ENCODE measurements at regions not wholly inside any gene's neighbourhood (a gene's known extent, or its start where the extent isn't known, plus 50 kb on each side); places are given as distances from the start of the nearest gene placed in this dataset.

GRCh38 chr5:155353231-155353630 is 339.7 kb downstream of the KIF4B start:
- intact Hi-C loops (cut with DNase I): no loop called here
- DNase-seq (ENCODE audit: low spot score): no peak

DNA sequence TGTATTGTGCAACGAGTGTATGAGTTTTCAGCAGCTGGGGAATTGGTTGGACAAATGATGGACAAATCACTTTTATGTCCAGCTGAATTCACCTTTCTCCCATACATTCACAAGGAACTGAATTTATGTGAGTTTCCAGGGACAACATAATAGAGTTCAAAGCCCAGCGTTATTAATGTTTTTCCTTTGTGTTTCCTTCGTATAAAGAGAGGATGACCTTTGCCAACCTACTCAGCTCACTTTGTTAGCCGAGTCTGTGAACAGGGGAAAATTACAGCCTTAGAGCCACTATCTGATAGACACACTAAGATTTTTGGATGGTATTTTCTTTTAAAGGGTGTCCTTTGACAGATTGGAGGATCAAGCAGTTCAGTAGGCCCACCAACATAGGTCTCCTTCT is 352.5 kb downstream of the KIF4B start:
- DNase-seq (ENCODE audit: low spot score): no peak
- intact Hi-C loops (cut with DNase I): no loop called here

DNA sequence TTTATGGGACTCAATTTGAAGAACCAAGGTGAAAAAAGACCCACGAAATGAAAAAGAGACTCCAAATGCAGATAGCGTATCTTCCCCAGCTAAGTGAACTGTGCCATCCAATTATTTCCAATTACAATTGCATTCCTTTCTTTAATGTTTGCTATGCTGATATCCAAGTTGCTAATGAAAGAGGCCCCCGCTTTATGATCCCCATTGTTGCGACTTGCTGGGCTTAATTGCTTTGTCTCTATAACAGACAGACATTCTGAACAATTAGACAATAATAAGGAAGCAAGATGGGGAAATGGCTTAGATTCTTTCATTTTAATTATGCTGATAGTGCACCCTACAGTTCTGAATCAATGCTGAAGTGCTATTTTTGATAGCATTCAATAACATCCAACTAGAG is 354.3 kb downstream of the KIF4B start:
- intact Hi-C loops (cut with DNase I): no loop called here
- DNase-seq (ENCODE audit: low spot score): no peak

- no peak for DNase-seq (ENCODE audit: low spot score)
- intact Hi-C loops (cut with DNase I): no loop called here
These were observed 354.9 kb downstream of the KIF4B start for GRCh38 chr5:155368490-155368889.

GRCh38 chr5:155380480-155380879 is 366.9 kb downstream of the KIF4B start:
- no peak for DNase-seq (ENCODE audit: low spot score)
- intact Hi-C loops (cut with DNase I): no loop called here

DNA sequence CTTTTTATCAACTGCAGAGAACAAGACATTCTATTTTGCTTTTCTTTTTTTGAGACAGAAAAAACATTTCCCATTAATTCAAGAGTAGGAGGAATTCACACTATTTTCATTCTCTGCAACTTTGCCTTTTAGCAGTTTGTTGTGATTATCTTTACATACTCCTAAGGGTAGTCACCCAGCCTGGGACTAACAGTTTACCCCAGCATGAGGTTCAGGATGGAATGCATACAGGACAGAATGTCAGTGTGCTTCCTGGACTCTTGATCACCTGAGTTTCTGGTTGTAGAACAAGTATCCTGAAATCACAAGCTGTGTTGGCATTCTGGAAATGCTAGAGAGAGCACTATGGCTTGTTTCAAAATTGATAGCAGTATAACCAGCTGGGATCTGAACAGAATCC is 368.1 kb downstream of the KIF4B start:
- no peak for DNase-seq (ENCODE audit: low spot score)
- intact Hi-C loops (cut with DNase I): no loop called here

DNA sequence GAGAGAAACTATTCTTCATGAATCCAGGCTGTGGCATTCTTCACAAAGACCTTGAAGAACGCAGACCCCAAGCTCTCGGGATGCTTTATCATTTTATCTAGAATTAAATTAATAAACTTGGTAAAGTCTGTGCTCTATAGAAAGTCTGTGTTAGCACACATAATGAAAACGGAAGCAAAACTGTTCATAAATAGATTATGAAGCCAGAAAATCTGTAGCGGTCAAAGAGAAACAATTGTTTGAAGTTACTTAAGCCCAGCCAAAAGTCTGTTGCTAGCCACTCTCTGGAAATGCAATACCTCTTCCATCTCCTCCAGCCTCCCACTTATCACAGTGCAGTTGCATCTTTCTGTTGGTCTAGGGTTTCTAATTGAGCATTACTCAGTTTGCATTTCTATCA is 375.9 kb downstream of the KIF4B start:
- DNase-seq (ENCODE audit: low spot score): no peak
- intact Hi-C loops (cut with DNase I): no loop called here

- intact Hi-C loops (cut with DNase I): no loop called here
- no peak for DNase-seq (ENCODE audit: low spot score)
These were observed 381.2 kb downstream of the KIF4B start for GRCh38 chr5:155394727-155395126.

- DNase-seq (ENCODE audit: low spot score): no peak
- intact Hi-C loops (cut with DNase I): no loop called here
These were observed 389.5 kb downstream of the KIF4B start for GRCh38 chr5:155402927-155403640.

DNA sequence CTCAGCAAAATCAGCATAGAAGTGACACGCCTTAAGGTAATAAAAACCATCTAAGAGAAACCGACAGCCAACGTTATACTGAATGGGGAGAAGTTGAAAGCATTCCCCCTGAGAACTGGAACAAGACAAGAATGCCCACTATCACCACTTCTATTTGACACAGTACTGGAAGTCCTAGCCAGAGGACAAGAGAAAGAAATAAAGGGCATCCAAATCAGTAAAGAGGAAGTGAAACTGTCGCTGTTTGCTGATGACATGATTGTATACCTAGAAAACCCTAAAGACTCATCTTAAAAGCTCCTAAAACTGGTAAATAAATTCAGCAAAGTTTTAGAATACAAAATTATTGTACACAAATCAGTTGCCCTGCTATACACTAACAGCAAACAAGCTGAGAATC is 393.3 kb downstream of the KIF4B start:
- intact Hi-C loops (cut with DNase I): no loop called here
- DNase-seq (ENCODE audit: low spot score): no peak

DNA sequence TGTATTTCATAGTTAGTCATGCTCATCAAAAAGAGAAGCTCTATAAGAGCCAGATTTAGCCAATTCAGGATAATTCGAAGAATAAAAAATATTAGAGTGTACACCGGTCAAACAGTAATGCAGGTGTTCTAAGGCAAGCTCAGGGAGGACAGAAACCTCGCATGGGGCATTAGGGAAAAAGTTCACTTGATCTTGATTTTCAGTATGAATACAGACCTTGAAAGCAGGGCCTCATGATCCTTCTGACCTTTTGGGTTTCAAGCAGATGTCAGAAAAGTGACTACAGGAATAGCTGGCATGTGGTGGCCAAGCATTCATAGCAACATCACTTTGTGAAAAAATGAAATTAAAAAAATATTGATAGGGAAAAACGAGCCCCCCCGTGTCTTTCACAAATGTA is 394.9 kb downstream of the KIF4B start:
- intact Hi-C loops (cut with DNase I): no loop called here
- DNase-seq (ENCODE audit: low spot score): no peak

GRCh38 chr5:155416765-155417164 is 403.2 kb downstream of the KIF4B start:
- DNase-seq (ENCODE audit: low spot score): no peak
- intact Hi-C loops (cut with DNase I): no loop called here

DNA sequence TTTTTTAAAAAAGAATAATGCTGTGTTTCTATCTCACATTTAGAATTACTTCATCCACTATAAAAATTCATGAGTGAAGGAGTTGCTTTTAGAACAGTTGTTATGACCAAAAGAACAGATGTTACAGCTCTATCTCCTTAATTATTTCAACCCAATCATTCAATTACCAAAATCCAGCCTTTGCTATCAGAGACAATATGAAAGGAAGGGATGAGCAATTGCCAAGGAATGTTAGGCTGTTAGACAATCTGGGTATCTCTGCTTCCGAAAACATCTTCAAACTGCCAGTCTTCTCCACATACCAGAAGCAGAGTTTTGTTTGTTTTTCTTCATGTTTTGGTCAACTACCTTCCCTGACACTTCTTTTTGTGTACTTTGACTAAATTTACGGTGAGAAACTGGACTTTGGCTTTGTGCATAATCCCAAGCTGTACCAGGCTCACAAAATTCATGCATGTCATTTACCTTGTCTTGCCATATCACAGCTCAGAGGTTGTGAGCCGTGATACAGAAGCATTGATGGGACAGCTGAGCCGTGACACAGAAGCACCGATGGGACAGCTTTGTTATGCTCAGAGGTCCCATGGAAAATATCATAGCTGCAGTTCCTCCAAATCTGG is 405.5 kb downstream of the KIF4B start:
- intact Hi-C loops (cut with DNase I): no loop called here
- DNase-seq (ENCODE audit: low spot score): no peak

DNA sequence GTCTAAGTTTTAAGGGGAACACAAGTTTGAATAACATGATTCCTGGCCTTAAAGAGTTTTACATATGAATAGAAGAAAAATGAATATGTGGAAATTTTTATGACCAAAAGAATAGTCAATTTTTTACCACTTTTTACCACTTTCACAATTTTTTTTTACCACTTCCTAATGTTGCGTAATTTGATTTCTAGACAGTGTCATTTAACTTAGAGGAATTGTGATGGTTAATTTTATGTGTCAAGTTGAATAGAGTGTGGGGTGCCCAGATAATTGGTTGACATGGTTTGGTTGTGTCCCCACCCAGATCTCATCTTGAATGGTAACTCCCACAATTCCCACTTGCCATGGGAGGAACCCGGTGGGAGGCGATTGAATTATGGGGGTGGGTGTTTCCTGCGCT is 416.6 kb downstream of the KIF4B start:
- intact Hi-C loops (cut with DNase I): no loop called here
- DNase-seq (ENCODE audit: low spot score): no peak

- DNase-seq (ENCODE audit: low spot score): no peak
- intact Hi-C loops (cut with DNase I): no loop called here
These were observed 420.7 kb downstream of the KIF4B start for GRCh38 chr5:155434267-155434666.

GRCh38 chr5:155434681-155435080 is 421.1 kb downstream of the KIF4B start:
- no peak for DNase-seq (ENCODE audit: low spot score)
- intact Hi-C loops (cut with DNase I): no loop called here

GRCh38 chr5:155441849-155442248 is 428.3 kb downstream of the KIF4B start:
- intact Hi-C loops (cut with DNase I): no loop called here
- no peak for DNase-seq (ENCODE audit: low spot score)

DNA sequence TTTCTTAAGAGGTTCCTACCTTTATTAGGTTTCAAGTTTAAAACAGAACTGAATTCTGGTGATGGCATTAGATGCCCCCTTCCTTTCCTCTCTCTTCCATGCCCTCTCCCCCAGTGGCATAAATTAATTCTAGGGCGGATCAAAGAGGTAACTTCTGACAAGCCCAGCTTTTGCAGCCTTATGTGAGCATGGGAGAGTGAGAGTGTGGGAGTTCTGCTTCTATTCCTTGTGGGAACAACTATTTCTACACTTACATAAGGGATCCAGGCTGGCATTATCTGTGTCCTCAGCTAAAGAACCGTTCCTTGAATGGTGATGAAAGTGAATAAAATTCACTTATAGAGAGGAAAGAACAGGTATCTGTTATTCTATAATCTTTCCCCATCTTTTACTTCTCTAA is 437.6 kb downstream of the KIF4B start:
- intact Hi-C loops (cut with DNase I): no loop called here
- no peak for DNase-seq (ENCODE audit: low spot score)

DNA sequence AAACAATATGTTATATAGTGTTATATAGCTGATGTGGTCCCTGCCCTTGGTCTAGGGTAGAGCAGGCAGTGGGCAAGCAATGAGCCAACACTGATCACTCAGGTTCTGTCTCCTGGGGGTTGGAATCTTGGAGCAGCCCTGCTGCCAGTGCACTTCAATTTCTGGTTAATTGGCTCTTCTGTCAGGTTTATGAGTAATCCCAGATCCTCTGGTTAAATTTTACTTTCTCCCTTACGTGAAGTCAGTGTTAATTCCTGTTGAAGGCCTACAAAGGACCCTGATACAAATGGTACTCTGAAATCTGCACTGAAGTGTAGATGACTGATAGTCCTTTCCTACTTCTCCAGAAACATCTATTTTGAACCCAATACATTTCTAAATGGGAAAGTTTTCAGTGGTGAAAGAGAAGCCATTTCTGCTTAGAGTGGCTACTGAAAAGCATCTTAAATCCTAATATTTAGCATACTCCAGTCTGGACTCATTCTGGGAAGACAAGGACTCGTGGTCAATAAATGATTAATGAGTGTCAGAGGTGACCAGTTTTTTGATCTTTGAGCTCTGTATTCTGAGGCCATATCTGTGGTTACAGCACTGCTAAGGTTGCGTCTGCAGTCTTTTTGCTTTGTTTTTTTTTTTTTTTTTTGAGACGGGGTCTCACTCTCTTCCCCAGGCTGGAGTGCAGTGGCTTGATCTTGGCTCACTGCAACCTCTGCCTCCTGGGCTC is 442.4 kb downstream of the KIF4B start:
- DNase-seq (ENCODE audit: low spot score): no peak
- intact Hi-C loops (cut with DNase I): no loop called here

DNA sequence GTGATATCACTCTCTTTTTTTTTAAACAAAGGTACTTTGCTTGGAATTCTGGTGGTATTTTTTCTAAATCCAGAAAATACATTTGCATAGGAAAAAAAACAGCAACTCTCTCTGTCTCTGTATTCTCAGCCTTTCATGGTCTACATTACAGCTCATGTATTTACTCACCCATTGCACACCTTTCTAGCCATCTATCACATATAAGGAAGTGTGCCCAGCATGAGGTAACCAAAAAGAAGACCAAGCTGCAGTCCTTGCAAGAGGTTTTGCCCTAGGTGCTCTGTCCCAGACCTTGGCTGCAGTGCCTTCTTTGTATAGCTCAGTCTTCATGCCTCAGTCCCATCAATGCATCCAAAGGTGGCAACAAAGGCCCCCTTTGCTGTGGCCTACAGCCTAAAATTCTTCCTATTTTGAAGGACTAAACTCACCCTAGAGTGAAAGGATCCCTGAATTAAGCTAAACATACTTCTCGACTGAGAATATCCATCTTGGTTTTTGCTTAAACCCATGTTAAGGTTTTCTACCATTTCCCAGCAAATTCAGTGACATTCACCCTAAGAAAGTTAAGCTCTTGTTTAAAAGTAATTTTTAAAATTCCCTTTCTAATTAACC is 446.4 kb downstream of the KIF4B start:
- intact Hi-C loops (cut with DNase I): no loop called here
- no peak for DNase-seq (ENCODE audit: low spot score)

DNA sequence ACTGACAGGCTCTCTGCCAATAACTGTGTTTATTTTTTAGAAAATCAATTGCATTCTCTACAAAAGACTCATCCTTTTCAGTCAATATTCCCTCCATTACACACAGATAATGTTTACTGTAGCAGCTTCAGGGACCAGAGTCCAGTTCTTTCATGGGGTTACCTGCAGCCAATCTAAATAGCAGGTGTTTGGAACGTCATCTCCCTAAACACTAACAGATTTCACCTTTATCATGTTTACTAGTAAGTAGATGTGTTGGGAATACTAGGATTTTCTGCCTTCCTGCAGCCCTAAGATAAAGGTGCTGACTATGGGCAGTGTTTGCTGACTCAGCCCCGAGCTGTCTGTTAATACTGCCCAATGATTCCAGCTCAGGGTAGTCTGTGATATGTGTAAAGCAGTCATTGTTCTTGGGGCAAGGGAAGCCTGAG is 447.0 kb downstream of the KIF4B start:
- DNase-seq (ENCODE audit: low spot score): no peak
- intact Hi-C loops (cut with DNase I): no loop called here

All from cardiac septum (tissue), 1 donor.